Spleen (tissue), 11 donors: ENCODE measurements at regions not wholly inside any gene's neighbourhood (a gene's known extent, or its start where the extent isn't known, plus 50 kb on each side); places are given as distances from the start of the nearest gene placed in this dataset.

ENCODE experiments used
- DNase-seq: peaks from one replicate; pipeline ENCODE4 v3.0.0-alpha.2; 2020
- H3K27ac ChIP-seq, 8 donors: fragments of 200-600 bp; sonication (generic) in 7 of 8; 1 replicate in 4 of 8; 2 replicates in 4 of 8; pipeline versions ENCODE4 v1.5.0 to v1.8.0; 2016 to 2021; ENCODE audit warnings: inconsistent platforms in 4 of 8, mild to moderate bottlenecking in 4 of 8, moderate library complexity in 1 of 8
- H3K27me3 ChIP-seq, 7 donors: fragments of 200-600 bp; sonication (generic) in 6 of 7; replicated peaks in 1 of 7; 1 replicate in 4 of 7; 2 replicates in 3 of 7; pipeline versions ENCODE4 v1.5.0 to v1.8.0; 2016 to 2021; ENCODE audit warnings: inconsistent platforms in 3 of 7, mild to moderate bottlenecking in 1 of 7
- H3K36me3 ChIP-seq, 6 donors: fragments of 200-600 bp; sonication (generic) in 5 of 6; 1 replicate in 4 of 6; 2 replicates in 2 of 6; pipeline versions ENCODE4 v1.5.0 to v1.8.0; 2016 to 2021; ENCODE audit warnings: inconsistent platforms in 2 of 6
- H3K4me1 ChIP-seq, 6 donors: fragments of 200-600 bp; sonication (generic) in 5 of 6; 1 replicate in 3 of 6; 2 replicates in 3 of 6; pipeline versions ENCODE4 v1.5.0 to v1.8.0; 2016 to 2021; ENCODE audit warnings: inconsistent platforms in 3 of 6
- H3K4me3 ChIP-seq, 8 donors: fragments of 200-600 bp; sonication (generic) in 7 of 8; 1 replicate in 4 of 8; 2 replicates in 4 of 8; pipeline versions ENCODE4 v1.5.0 to v1.8.0; 2016 to 2021; ENCODE audit warnings: inconsistent platforms in 4 of 8, mild to moderate bottlenecking in 4 of 8, moderate library complexity in 2 of 8
- H3K9me3 ChIP-seq, 8 donors: fragments of 200-600 bp; sonication (generic) in 7 of 8; 1 replicate in 4 of 8; 2 replicates in 4 of 8; pipeline versions ENCODE4 v1.5.0 to v1.8.0; 2016 to 2021; ENCODE audit warnings: inconsistent platforms in 4 of 8
- CTCF ChIP-seq, 11 experiments: fragments of 200-600 bp in 7 of 11; fragments of 450-650 bp in 4 of 11; sonication (generic) in 4 of 11; IDR thresholded peaks in 8 of 11; conservative IDR thresholded peaks in 3 of 11; 1 replicate in 7 of 11; 2 replicates in 4 of 11; pipeline versions ENCODE4 v1.4.0 to v1.8.0; 2016 to 2021; ENCODE audit warnings: antibody characterized with exemption in 11 of 11, inconsistent platforms in 4 of 11, mild to moderate bottlenecking in 1 of 11
- POLR2A ChIP-seq, 3 donors: fragments of 450-650 bp; IDR thresholded peaks; one replicate each; pipeline ENCODE4 v1.5.1; 2017; ENCODE audit warnings: antibody characterized with exemption in 3 of 3, mild to moderate bottlenecking in 1 of 3
- POLR2AphosphoS5 ChIP-seq, 3 donors: sonication (generic); formaldehyde crosslinking; IDR thresholded peaks; one replicate each; pipeline ENCODE4 v1.5.1; 2017; ENCODE audit warnings: antibody characterized with exemption in 3 of 3
- WGBS, 5 donors: extraction: QIAGEN DNeasy Blood & Tissue Kit in 3 of 5; methylation state at CpG; one replicate each; pipeline versions ENCODE4 v1.1.5 to v1.1.7; 2013 to 2018; 5-methylcytosine and 5-hydroxymethylcytosine counted together
- intact Hi-C: fragments of 100-400 bp; cut with DNase I; formaldehyde crosslinking; loops from one replicate; pipeline ENCODE4 v1.15.0; 2023; ENCODE audit warnings: low total_unique reads
- donor health status: healthy with polysubstance abuse.
- donor health status: DM: no; HTN: no; CAD: no; lungs with moderate emphysema.
- donor health status: DM: no; HTN: no; CAD: no.
- donor health status: Bipolar disorder and iron deficiency.
- donor health status: healthy.
- donor health status: DM: no; HTN: no; CAD: no.
- donor health status: DM: yes; HTN: yes; CAD: no.

- H3K4me1 ChIP-seq: peaks cover 0 to 28% (median 17%) of the 10 kb centered on the region in 6 donors
- H3K36me3 ChIP-seq: no peaks in the 10 kb centered on the region
- intact Hi-C loops: no loop called here
- no peaks in the 10 kb centered on the region for H3K27me3 ChIP-seq
- peak overlapping the region in 6 of 8 donors; percentile 10 to 66 (median 52) for H3K27ac ChIP-seq
- no peak for DNase-seq
- H3K9me3 ChIP-seq: no peaks in the 10 kb centered on the region
- TF ChIP-seq CTCF (IDR thresholded peaks at IDR 0.05 in 8 of 11, conservative IDR thresholded peaks at IDR 0.05 in 3 of 11) (no peak), POLR2AphosphoS5 (IDR thresholded peaks at IDR 0.05) (no peak), POLR2A (IDR thresholded peaks at IDR 0.05) (no peak)
- peak overlapping the region in 1 of 8 donors; percentile 23 for H3K4me3 ChIP-seq
Observed at GRCh38 chr1:98323388-98323787, 338.1 kb upstream of the SNX7 start.

GRCh38 chr1:98322966-98323365 is 338.6 kb upstream of the SNX7 start:
- TF ChIP-seq CTCF (IDR thresholded peaks at IDR 0.05 in 8 of 11, conservative IDR thresholded peaks at IDR 0.05 in 3 of 11) (no peak), POLR2AphosphoS5 (IDR thresholded peaks at IDR 0.05) (no peak), POLR2A (IDR thresholded peaks at IDR 0.05) (no peak)
- DNase-seq: no peak
- Histone ChIP-seq H3K4me1 (peaks cover 0 to 28% (median 17%) of the 10 kb centered on the region in 6 donors), H3K4me3 (no peak overlapping the region), H3K27ac (peak overlapping the region in 3 of 8 donors; percentile 50 to 65 (median 54)), H3K9me3 (no peaks in the 10 kb centered on the region), H3K27me3 (no peaks in the 10 kb centered on the region), H3K36me3 (no peaks in the 10 kb centered on the region)
- intact Hi-C loops: no loop called here
- WGBS, 5 donors: 86 to 95% (median 89%) methylated on average over 1 of the region's 1 CpG

- no peak for DNase-seq
- Histone ChIP-seq H3K9me3 (no peaks in the 10 kb centered on the region), H3K4me3 (no peak overlapping the region), H3K4me1 (peaks cover 0 to 28% (median 17%) of the 10 kb centered on the region in 6 donors), H3K27me3 (no peaks in the 10 kb centered on the region), H3K36me3 (no peaks in the 10 kb centered on the region), H3K27ac (no peak overlapping the region)
- intact Hi-C loops: no loop called here
- no peak for TF ChIP-seq POLR2A (IDR thresholded peaks at IDR 0.05)
- TF ChIP-seq CTCF (IDR thresholded peaks at IDR 0.05 in 8 of 11, conservative IDR thresholded peaks at IDR 0.05 in 3 of 11): no peak
- TF ChIP-seq POLR2AphosphoS5 (IDR thresholded peaks at IDR 0.05): no peak
- WGBS, 5 donors: 78 to 97% (median 79%) methylated on average over 1 of the region's 1 CpG
Observed at GRCh38 chr1:98322086-98322485, 339.4 kb upstream of the SNX7 start.

- Histone ChIP-seq H3K36me3 (no peaks in the 10 kb centered on the region), H3K27ac (no peak overlapping the region), H3K4me3 (no peak overlapping the region), H3K27me3 (no peaks in the 10 kb centered on the region), H3K9me3 (no peaks in the 10 kb centered on the region), H3K4me1 (peaks cover 0 to 28% (median 17%) of the 10 kb centered on the region in 6 donors)
- WGBS, 5 donors: 89 to 95% (median 94%) methylated on average over 2 of the region's 2 CpGs
- no peak for TF ChIP-seq POLR2AphosphoS5 (IDR thresholded peaks at IDR 0.05)
- no peak for TF ChIP-seq CTCF (IDR thresholded peaks at IDR 0.05 in 8 of 11, conservative IDR thresholded peaks at IDR 0.05 in 3 of 11)
- TF ChIP-seq POLR2A (IDR thresholded peaks at IDR 0.05): no peak
- intact Hi-C loops: no loop called here
- no peak for DNase-seq
Observed at GRCh38 chr1:98321191-98321590, 340.3 kb upstream of the SNX7 start.
